Mesothelial cell of epicardium (in vitro differentiated cells): ENCODE measurements at regions not wholly inside any gene's neighbourhood (a gene's known extent, or its start where the extent isn't known, plus 50 kb on each side); places are given as distances from the start of the nearest gene placed in this dataset.

Experiments
- DNase-seq, 2 experiments: peaks; one replicate each; pipeline ENCODE4 v3.0.0; 2021; ENCODE audit warnings: low spot score in 2 of 2; ENCODE audit not compliant: unreplicated experiment in 2 of 2
- H3K27ac Mint-ChIP-seq: 2 replicates; pipeline ENCODE4 v1.8.0; 2021; ENCODE audit warnings: mixed read lengths
- H3K27me3 Mint-ChIP-seq: 2 replicates; pipeline ENCODE4 v1.8.0; 2021; ENCODE audit warnings: low read depth, mixed read lengths
- H3K36me3 Mint-ChIP-seq: 2 replicates; pipeline ENCODE4 v1.8.0; 2021; ENCODE audit warnings: mixed read lengths
- H3K4me1 Mint-ChIP-seq: 2 replicates; pipeline ENCODE4 v1.8.0; 2021; ENCODE audit warnings: mixed read lengths
- H3K4me3 Mint-ChIP-seq: 2 replicates; pipeline ENCODE4 v1.8.0; 2021; ENCODE audit warnings: mild to moderate bottlenecking, moderate library complexity, mixed read lengths
- H3K9me3 Mint-ChIP-seq: 2 replicates; pipeline ENCODE4 v1.8.0; 2021; ENCODE audit warnings: mixed read lengths
- TF ChIP-seq, protein P1 (sequence below): fragments of 200-600 bp; sonication (generic); IDR thresholded peaks from one replicate; pipeline ENCODE4 v1.5.0; 2021; ENCODE audit warnings: antibody characterized with exemption; ENCODE audit not compliant: unreplicated experiment

DNA sequence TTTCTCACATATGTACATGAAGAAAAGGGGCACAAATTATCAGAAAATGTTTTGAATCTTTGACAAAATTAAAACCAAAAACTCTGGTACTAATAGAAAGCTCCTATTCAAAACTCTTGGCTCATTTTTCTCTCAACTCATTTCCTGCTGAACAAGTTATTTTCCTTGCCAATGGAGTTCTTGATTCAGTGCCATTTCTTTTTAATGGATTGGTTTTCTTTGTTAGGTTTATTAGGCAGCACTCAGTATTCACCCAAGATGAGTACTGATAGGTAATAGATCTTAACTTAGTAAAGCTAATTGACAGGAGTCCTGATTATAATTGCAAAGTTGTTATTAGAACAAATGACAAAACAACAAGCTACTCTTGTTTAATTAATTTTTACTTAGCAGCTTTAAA, 279.4 kb upstream of the PDGFD start:
- peaks cover 23% of the 10 kb centered on the region for H3K9me3 Mint-ChIP-seq
- H3K27me3 Mint-ChIP-seq = no peaks in the 10 kb centered on the region
- no peak for DNase-seq
- TF ChIP-seq, protein P1, sequence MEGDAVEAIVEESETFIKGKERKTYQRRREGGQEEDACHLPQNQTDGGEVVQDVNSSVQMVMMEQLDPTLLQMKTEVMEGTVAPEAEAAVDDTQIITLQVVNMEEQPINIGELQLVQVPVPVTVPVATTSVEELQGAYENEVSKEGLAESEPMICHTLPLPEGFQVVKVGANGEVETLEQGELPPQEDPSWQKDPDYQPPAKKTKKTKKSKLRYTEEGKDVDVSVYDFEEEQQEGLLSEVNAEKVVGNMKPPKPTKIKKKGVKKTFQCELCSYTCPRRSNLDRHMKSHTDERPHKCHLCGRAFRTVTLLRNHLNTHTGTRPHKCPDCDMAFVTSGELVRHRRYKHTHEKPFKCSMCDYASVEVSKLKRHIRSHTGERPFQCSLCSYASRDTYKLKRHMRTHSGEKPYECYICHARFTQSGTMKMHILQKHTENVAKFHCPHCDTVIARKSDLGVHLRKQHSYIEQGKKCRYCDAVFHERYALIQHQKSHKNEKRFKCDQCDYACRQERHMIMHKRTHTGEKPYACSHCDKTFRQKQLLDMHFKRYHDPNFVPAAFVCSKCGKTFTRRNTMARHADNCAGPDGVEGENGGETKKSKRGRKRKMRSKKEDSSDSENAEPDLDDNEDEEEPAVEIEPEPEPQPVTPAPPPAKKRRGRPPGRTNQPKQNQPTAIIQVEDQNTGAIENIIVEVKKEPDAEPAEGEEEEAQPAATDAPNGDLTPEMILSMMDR = no peak
- peaks cover 15% of the 10 kb centered on the region for H3K4me1 Mint-ChIP-seq
- H3K36me3 Mint-ChIP-seq = peaks cover 7% of the 10 kb centered on the region
- no peak overlapping the region for H3K4me3 Mint-ChIP-seq
- H3K27ac Mint-ChIP-seq = peak overlapping the region; percentile 50

DNA sequence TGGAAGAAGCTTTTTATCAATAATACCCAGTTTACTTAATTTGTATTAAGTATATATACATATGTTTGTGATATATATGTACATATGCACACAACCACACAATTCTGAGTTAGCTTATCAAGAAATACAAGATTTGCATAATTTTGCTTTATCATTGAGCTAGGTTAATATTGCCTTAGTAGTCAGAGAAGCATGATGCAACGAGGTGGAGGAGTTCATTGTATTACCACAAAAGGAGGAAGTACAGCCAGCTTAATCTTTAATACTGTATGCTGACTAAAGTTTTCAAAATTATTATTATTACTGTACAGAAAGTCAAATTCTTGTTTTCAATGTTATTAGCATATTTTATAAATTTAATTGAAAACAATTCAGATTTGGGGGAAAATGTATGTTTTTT, 278.4 kb upstream of the PDGFD start:
- no peak for DNase-seq
- Mint-ChIP-seq H3K27me3 (no peaks in the 10 kb centered on the region), H3K9me3 (peaks cover 21% of the 10 kb centered on the region), H3K4me1 (peaks cover 15% of the 10 kb centered on the region), H3K36me3 (peaks cover 7% of the 10 kb centered on the region), H3K27ac (no peak overlapping the region), H3K4me3 (no peak overlapping the region)
- TF ChIP-seq, protein P1 = no peak

DNA sequence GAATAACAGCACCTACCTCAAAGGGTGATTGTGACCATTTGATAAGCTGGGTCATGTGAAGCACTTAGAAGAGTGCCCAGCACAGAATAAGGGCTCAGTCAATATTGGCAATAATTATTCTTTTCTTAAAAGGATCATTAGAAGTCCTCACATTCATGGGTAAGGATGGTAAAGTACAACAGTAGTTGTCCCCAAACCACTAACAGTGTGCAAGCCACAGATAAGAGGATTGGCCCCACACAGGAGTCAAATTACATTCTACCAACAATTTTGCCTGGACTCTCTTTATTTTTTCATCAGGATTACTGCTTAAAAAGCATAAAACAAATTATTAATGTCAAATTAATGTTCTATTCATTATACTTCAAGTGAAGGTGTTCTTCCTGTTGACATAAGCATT, 271.5 kb upstream of the PDGFD start:
- peaks cover 27% of the 10 kb centered on the region for H3K4me1 Mint-ChIP-seq
- no peak for DNase-seq
- no peak overlapping the region for H3K4me3 Mint-ChIP-seq
- no peaks in the 10 kb centered on the region for H3K27me3 Mint-ChIP-seq
- peaks cover 7% of the 10 kb centered on the region for H3K36me3 Mint-ChIP-seq
- H3K27ac Mint-ChIP-seq = no peak overlapping the region
- H3K9me3 Mint-ChIP-seq = peaks cover 15% of the 10 kb centered on the region
- TF ChIP-seq, protein P1 = no peak

DNA sequence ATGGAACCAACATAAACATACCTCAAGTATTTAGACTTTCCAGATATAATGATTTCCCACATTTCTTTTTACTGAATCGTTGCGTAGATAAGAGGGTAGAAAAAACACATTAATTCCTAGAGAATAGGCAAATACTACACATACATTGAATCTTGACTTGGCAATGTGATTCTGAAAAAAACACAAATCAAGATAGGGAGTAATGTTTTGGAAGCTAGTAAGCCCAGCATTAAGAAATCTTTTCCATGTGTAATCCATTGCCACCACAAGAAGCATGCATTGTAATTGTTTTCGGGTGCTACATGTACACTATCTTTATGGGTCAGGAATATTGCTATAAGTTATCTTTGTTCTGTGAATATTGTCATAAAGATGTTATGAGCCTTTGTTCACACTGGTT, 269.8 kb upstream of the PDGFD start:
- peaks cover 27% of the 10 kb centered on the region for H3K4me1 Mint-ChIP-seq
- H3K4me3 Mint-ChIP-seq = no peak overlapping the region
- no peak overlapping the region for H3K27ac Mint-ChIP-seq
- no peak for DNase-seq
- peaks cover 7% of the 10 kb centered on the region for H3K9me3 Mint-ChIP-seq
- TF ChIP-seq, protein P1 = no peak
- H3K27me3 Mint-ChIP-seq = no peaks in the 10 kb centered on the region
- peaks cover 4% of the 10 kb centered on the region for H3K36me3 Mint-ChIP-seq

DNA sequence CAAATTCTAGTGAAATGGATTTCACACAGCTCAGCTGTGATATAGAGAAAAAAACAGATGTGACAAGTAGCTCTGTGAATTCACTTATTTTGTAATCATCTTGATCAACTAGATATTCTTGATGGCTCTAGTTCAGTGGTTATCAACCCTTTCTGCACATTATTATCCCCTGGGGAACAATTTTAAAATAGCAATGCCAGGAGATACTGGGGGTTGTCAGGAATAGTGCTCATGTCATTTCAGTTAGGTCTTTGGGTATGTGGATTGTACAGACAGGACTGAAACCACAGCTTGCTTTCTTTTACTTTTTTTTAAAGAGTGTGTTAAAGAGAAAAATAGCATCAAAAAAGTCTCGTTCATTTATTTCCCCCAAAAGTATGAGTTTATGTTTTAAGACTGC, 269.0 kb upstream of the PDGFD start:
- H3K9me3 Mint-ChIP-seq = no peaks in the 10 kb centered on the region
- no peaks in the 10 kb centered on the region for H3K27me3 Mint-ChIP-seq
- peak overlapping the region; percentile 6 for H3K27ac Mint-ChIP-seq
- no peaks in the 10 kb centered on the region for H3K36me3 Mint-ChIP-seq
- TF ChIP-seq, protein P1 = no peak
- no peak overlapping the region for H3K4me3 Mint-ChIP-seq
- DNase-seq = no peak
- peaks cover 27% of the 10 kb centered on the region for H3K4me1 Mint-ChIP-seq

DNA sequence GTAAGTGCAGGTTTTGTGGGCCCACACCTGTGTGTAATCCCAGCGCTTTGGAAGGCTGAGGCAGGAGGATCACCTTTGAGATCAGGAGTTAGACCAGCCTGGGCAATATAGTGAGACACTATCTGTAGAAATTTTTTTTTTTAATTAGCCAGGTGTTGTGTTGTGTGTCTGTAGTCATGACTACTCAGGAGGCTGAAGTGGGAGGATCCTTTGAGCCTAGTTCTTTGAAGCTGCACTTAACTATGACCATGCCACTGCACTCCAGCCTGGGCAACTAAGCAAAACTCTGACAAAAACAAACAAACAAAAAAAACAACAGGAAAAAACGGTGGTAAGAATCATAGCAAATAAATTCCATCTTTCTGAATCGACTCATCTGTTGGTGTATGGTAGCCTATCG, 268.6 kb upstream of the PDGFD start:
- Mint-ChIP-seq H3K9me3 (no peaks in the 10 kb centered on the region), H3K27ac (no peak overlapping the region), H3K36me3 (no peaks in the 10 kb centered on the region), H3K27me3 (no peaks in the 10 kb centered on the region), H3K4me3 (no peak overlapping the region), H3K4me1 (peaks cover 27% of the 10 kb centered on the region)
- TF ChIP-seq, protein P1 = no peak
- DNase-seq = no peak
